Activated CD4-positive, alpha-beta T cell treated with anti-CD3 and anti-CD28 coated beads, Interleukin-2, amount 10 ng/mL, durations not matched to agents 7 days and 5 days (primary cell): ENCODE measurements at regions not wholly inside any gene's neighbourhood (a gene's known extent, or its start where the extent isn't known, plus 50 kb on each side); places are given as distances from the start of the nearest gene placed in this dataset.

Experiments used
- CTCF ChIA-PET: fragments of 350-600 bp; sonication (Branson Sonifier 250); formaldehyde crosslinking; loops from one replicate; lab custom pipeline; 2021; ENCODE audit warnings: antibody characterized with exemption; lab: Charles Lee
- POLR2A ChIA-PET: fragments of 350-600 bp; sonication (Branson Sonifier 250); formaldehyde crosslinking; loops from one replicate; lab custom pipeline; 2021; ENCODE audit warnings: antibody characterized with exemption; lab: Charles Lee
- DNase-seq: peaks from one replicate; pipeline ENCODE4 v3.0.0-alpha.2; 2020
- H3K27ac Mint-ChIP-seq: one replicate; pipeline ENCODE4 v1.8.0; 2021; ENCODE audit warnings: mild to moderate bottlenecking, moderate library complexity, mixed read lengths
- H3K27me3 Mint-ChIP-seq: one replicate; pipeline ENCODE4 v1.8.0; 2021; ENCODE audit warnings: mixed read lengths
- H3K36me3 Mint-ChIP-seq: one replicate; pipeline ENCODE4 v1.8.0; 2021; ENCODE audit warnings: low read depth, mixed read lengths
- H3K4me1 Mint-ChIP-seq: one replicate; pipeline ENCODE4 v1.8.0; 2021; ENCODE audit warnings: mixed read lengths
- H3K4me3 Mint-ChIP-seq: one replicate; pipeline ENCODE4 v1.8.0; 2021; ENCODE audit warnings: mild to moderate bottlenecking, moderate library complexity, mixed read lengths
- H3K9me3 Mint-ChIP-seq: one replicate; pipeline ENCODE4 v1.8.0; 2021; ENCODE audit warnings: mixed read lengths

- ChIA-PET POLR2A (no interaction called here), CTCF (interaction anchor here (1.2 kb wide), 1 partner anchor 107 kb away, joined by 4 read pairs; no protein-coding TSS in a partner anchor)
- H3K27ac Mint-ChIP-seq = no peak overlapping the region
Measured at GRCh38 chr11:134479206-134480135, 67.4 kb upstream of the B3GAT1 start.

DNA sequence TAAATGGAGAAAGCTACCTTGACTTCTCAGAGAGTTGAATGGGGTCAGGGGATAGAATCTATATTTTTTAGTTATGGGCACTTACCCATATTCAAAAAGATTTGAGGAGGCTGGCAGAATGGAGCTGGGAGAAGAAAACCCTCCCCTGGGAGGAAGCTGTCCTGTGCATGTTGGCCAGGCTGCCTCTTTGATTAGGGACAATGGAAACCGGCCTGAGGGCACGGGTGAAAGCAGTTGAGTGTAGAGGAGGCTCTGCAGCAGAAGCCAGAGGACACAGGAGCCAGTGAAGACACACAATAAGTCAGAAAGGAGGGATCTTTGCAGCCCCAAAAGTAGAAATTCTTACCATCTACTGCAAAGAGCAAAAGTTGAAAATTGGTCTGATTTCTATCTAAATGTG lies 66.6 kb upstream of the B3GAT1 start:
- no peak overlapping the region for H3K27ac Mint-ChIP-seq
- H3K4me1 Mint-ChIP-seq = no peaks in the 10 kb centered on the region
- H3K9me3 Mint-ChIP-seq = no peaks in the 10 kb centered on the region
- peaks cover 7% of the 10 kb centered on the region for H3K27me3 Mint-ChIP-seq
- H3K36me3 Mint-ChIP-seq = no peaks in the 10 kb centered on the region
- no peak for DNase-seq
- no peak overlapping the region for H3K4me3 Mint-ChIP-seq
- POLR2A ChIA-PET = no interaction called here
- CTCF ChIA-PET = interaction anchor here (1.2 kb wide), 1 partner anchor 106 kb away, joined by 4 read pairs; no protein-coding TSS in a partner anchor

More at GRCh38 chr11:134479206-134480135, 67.4 kb upstream of the B3GAT1 start:
- Mint-ChIP-seq H3K9me3 (no peaks in the 10 kb centered on the region), H3K36me3 (no peaks in the 10 kb centered on the region), H3K4me3 (no peak overlapping the region), H3K4me1 (no peaks in the 10 kb centered on the region), H3K27me3 (peaks cover 7% of the 10 kb centered on the region)
- DNase-seq = no peak

DNA sequence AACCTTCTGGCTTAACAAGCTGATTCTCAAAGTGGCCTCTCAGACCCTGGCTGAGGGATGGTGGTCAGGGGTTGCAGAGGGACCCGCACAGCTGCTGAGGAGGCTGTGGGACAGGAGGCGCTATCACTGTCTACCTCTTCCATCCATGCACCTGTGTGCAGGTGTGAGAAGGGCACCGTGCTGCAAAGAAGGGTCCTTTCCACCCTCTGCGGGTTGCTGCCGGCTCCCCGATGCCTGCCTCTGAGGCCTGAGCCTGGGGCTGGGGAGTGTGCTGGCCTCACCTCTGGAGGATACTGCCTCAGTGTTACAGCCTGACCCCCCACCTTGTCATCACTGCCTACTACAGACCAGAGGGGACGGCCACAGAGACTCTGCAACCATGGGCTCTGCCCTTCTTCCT lies 66.1 kb upstream of the B3GAT1 start:
- Mint-ChIP-seq H3K36me3 (no peaks in the 10 kb centered on the region), H3K27ac (no peak overlapping the region), H3K9me3 (no peaks in the 10 kb centered on the region), H3K27me3 (peaks cover 7% of the 10 kb centered on the region), H3K4me3 (no peak overlapping the region), H3K4me1 (no peaks in the 10 kb centered on the region)
- CTCF ChIA-PET = interaction anchor here (1.2 kb wide), 1 partner anchor 105 kb away, joined by 4 read pairs; no protein-coding TSS in a partner anchor
- POLR2A ChIA-PET = no interaction called here
- no peak for DNase-seq

- CTCF ChIA-PET = no interaction called here
- H3K4me3 Mint-ChIP-seq = no peak overlapping the region
- no peak overlapping the region for H3K27ac Mint-ChIP-seq
- H3K4me1 Mint-ChIP-seq = no peaks in the 10 kb centered on the region
- H3K36me3 Mint-ChIP-seq = no peaks in the 10 kb centered on the region
- POLR2A ChIA-PET = no interaction called here
- no peak for DNase-seq
- H3K9me3 Mint-ChIP-seq = no peaks in the 10 kb centered on the region
- peaks cover 7% of the 10 kb centered on the region for H3K27me3 Mint-ChIP-seq
Measured at GRCh38 chr11:134477486-134477885, 65.4 kb upstream of the B3GAT1 start.

GRCh38 chr11:134476435-134477021 lies 64.5 kb upstream of the B3GAT1 start:
- peak; percentile 18 for DNase-seq
- H3K4me1 Mint-ChIP-seq = no peaks in the 10 kb centered on the region
- no peak overlapping the region for H3K4me3 Mint-ChIP-seq
- no peaks in the 10 kb centered on the region for H3K9me3 Mint-ChIP-seq
- ChIA-PET POLR2A (no interaction called here), CTCF (interaction anchor here (1.3 kb wide), 1 partner anchor 9 kb away, joined by 3 read pairs; no protein-coding TSS in a partner anchor)
- peaks cover 9% of the 10 kb centered on the region for H3K27me3 Mint-ChIP-seq
- H3K36me3 Mint-ChIP-seq = no peaks in the 10 kb centered on the region
- no peak overlapping the region for H3K27ac Mint-ChIP-seq

GRCh38 chr11:134475951-134476350 lies 63.9 kb upstream of the B3GAT1 start:
- Mint-ChIP-seq H3K4me3 (no peak overlapping the region), H3K27me3 (peaks cover 13% of the 10 kb centered on the region), H3K4me1 (no peaks in the 10 kb centered on the region), H3K9me3 (no peaks in the 10 kb centered on the region), H3K27ac (no peak overlapping the region), H3K36me3 (no peaks in the 10 kb centered on the region)
- ChIA-PET POLR2A (no interaction called here), CTCF (interaction anchor here (1.3 kb wide), 1 partner anchor 8 kb away, joined by 3 read pairs; no protein-coding TSS in a partner anchor)
- no peak for DNase-seq

DNA sequence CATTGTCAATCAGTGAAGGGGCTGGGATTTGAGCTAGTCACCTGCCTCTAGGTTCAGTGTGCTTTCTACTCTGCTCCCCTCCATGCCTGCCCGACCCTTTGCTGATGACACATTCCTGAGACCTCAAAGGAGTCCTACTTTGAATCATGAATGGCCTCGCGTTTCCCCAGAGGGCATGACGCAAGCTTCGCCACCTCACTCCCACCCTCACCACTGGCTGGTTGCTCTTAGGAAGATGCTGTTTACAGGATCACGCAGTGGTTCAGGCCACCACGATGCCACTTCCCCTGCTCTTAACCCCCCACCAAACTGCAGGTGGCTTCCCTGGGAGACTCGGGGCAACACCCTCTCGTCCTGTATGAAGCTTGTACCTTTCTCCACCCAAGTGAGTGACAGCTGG lies 62.9 kb upstream of the B3GAT1 start:
- Mint-ChIP-seq H3K4me3 (no peak overlapping the region), H3K27me3 (peaks cover 17% of the 10 kb centered on the region), H3K9me3 (no peaks in the 10 kb centered on the region), H3K27ac (no peak overlapping the region), H3K36me3 (no peaks in the 10 kb centered on the region), H3K4me1 (no peaks in the 10 kb centered on the region)
- DNase-seq = no peak
- POLR2A ChIA-PET = no interaction called here
- CTCF ChIA-PET = interaction anchor here (0.9 kb wide), 1 partner anchor 22 kb away, joined by 3 read pairs; no protein-coding TSS in a partner anchor

- no peak overlapping the region for H3K4me3 Mint-ChIP-seq
- H3K9me3 Mint-ChIP-seq = no peaks in the 10 kb centered on the region
- no peaks in the 10 kb centered on the region for H3K36me3 Mint-ChIP-seq
- DNase-seq = no peak
- ChIA-PET POLR2A (no interaction called here), CTCF (interaction anchor here (0.9 kb wide), 1 partner anchor 21 kb away, joined by 3 read pairs; no protein-coding TSS in a partner anchor)
- H3K27ac Mint-ChIP-seq = no peak overlapping the region
- H3K27me3 Mint-ChIP-seq = peaks cover 17% of the 10 kb centered on the region
- H3K4me1 Mint-ChIP-seq = no peaks in the 10 kb centered on the region
Measured at GRCh38 chr11:134474070-134474860, 62.2 kb upstream of the B3GAT1 start.

- ChIA-PET POLR2A (no interaction called here), CTCF (no interaction called here)
- peaks cover 13% of the 10 kb centered on the region for H3K27me3 Mint-ChIP-seq
- H3K27ac Mint-ChIP-seq = no peak overlapping the region
- no peak for DNase-seq
- H3K9me3 Mint-ChIP-seq = no peaks in the 10 kb centered on the region
- no peak overlapping the region for H3K4me3 Mint-ChIP-seq
- H3K4me1 Mint-ChIP-seq = no peaks in the 10 kb centered on the region
- no peaks in the 10 kb centered on the region for H3K36me3 Mint-ChIP-seq
Measured at GRCh38 chr11:134471716-134472455, 59.8 kb upstream of the B3GAT1 start.

DNA sequence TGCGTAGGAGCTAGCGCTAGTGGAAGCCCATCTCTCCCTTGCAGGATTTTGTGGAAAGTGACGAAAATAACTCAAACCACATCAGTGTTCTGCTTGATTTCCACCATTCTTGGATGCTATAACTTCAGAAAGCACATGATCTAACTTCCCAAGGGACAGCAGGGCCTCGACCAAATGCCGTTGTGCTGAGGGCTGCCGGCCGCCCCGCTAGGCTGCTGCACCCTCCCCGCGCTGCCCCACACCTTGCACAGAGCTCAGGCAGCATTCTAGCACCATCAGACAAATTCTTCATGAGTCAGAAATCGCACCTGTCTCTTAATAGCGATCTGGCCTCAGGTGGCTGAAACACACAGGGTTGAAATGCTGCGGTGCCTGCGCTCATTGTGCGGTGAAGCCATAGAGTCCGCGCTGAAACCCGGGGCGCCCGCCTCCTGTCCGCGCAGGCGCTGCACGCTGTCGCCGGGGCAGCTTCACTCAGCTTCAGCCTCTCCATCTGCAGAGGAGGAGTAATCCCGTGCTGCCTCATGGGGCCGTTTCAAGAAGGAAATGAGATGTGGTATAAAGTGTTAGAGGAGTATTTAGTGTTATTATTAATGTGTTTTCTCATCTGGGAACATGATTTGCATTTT lies 59.2 kb upstream of the B3GAT1 start:
- ChIA-PET CTCF (no interaction called here), POLR2A (no interaction called here)
- Mint-ChIP-seq H3K27ac (no peak overlapping the region), H3K4me3 (no peak overlapping the region), H3K27me3 (peaks cover 15% of the 10 kb centered on the region), H3K4me1 (no peaks in the 10 kb centered on the region), H3K9me3 (no peaks in the 10 kb centered on the region), H3K36me3 (no peaks in the 10 kb centered on the region)
- DNase-seq = no peak

GRCh38 chr11:134470238-134470637 lies 58.2 kb upstream of the B3GAT1 start:
- Mint-ChIP-seq H3K27ac (no peak overlapping the region), H3K9me3 (no peaks in the 10 kb centered on the region)
- CTCF ChIA-PET = no interaction called here

GRCh38 chr11:134469627-134470026 lies 57.6 kb upstream of the B3GAT1 start:
- Mint-ChIP-seq H3K4me1 (no peaks in the 10 kb centered on the region), H3K27ac (no peak overlapping the region), H3K4me3 (no peak overlapping the region), H3K27me3 (peaks cover 17% of the 10 kb centered on the region), H3K9me3 (no peaks in the 10 kb centered on the region), H3K36me3 (no peaks in the 10 kb centered on the region)
- CTCF ChIA-PET = no interaction called here
- DNase-seq = no peak
- POLR2A ChIA-PET = no interaction called here

More at GRCh38 chr11:134470238-134470637, 58.2 kb upstream of the B3GAT1 start:
- Mint-ChIP-seq H3K36me3 (no peaks in the 10 kb centered on the region), H3K27me3 (peaks cover 17% of the 10 kb centered on the region), H3K4me1 (no peaks in the 10 kb centered on the region), H3K4me3 (no peak overlapping the region)
- POLR2A ChIA-PET = no interaction called here
- DNase-seq = no peak
